ENCODE measurements at regions not wholly inside any gene's neighbourhood (a gene's known extent, or its start where the extent isn't known, plus 50 kb on each side); places are given as distances from the start of the nearest gene placed in this dataset.
A peak's percentile ranks its signal among the peaks of the same experiment; 100 is the strongest.

DNA sequence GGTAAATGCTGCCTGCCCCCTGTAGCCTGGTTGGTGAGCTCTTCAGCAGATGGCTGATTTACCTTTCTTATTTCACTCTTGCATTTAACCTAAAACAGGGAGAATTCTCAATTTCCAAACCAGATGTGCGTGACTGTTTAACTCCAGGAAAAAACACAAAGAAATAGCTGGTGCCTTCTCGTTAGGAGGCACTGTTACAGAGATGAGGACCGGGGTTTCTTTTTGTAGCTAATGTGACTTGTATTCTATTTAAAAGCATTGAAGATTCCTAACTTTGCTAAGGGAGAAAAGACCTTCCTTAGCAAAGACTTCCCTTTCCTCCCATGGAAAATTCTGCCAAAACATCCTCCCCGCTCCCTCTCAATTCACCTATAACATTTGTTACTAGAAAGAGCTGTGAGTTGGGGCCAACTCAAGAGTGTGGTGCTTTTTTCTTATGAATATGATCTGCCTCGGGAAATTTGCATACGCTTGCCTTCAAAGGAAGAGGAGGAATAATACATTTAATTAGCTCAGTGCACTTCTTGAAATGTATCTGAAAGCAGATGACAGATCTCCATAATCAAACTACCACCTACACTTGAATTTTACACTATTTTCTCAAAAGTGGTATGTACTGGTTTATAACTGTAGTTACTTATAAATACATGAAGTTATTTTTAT lies 102.0 kb upstream of the ARID2 start:
- no peak for DNase-seq (ENCODE audit: low read depth)

DNA sequence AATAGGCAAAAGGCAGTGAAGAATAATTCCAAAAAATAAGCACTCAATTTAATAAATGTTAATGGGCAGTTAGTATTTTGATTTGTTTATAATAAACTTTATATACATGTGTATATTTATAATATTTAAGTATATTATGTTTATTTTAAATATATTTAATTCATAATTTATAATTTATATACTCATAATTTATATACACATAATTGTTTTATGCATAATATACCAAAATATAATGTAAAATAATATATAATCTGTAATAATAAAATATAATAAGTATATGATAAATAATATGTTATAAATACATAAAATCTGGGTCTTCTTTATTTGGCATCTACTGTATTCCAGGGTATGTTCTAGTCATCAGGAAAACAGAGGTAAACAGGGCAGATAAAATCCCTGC lies 100.2 kb upstream of the ARID2 start:
- no peak for DNase-seq (ENCODE audit: low read depth)

DNA sequence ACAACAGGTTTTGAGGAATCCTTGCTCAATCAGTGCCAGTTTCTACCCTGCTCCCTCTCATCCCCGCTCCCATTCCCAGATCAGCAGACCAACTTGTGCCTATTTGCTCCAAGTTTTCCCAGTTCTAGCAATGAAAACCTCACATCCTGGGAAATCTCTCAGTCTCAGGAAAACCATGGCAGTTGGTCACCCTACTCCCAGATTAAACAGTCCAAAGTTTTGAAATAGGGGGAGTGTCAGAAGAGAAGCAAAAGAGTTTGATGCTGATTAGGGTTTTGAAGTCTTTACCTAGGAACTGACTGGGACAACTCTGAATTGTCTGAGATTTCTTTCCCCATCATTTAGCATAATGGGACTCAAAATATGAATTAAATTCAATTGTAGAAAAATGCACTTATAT lies 95.8 kb upstream of the ARID2 start:
- no peak for DNase-seq (ENCODE audit: low read depth)

DNA sequence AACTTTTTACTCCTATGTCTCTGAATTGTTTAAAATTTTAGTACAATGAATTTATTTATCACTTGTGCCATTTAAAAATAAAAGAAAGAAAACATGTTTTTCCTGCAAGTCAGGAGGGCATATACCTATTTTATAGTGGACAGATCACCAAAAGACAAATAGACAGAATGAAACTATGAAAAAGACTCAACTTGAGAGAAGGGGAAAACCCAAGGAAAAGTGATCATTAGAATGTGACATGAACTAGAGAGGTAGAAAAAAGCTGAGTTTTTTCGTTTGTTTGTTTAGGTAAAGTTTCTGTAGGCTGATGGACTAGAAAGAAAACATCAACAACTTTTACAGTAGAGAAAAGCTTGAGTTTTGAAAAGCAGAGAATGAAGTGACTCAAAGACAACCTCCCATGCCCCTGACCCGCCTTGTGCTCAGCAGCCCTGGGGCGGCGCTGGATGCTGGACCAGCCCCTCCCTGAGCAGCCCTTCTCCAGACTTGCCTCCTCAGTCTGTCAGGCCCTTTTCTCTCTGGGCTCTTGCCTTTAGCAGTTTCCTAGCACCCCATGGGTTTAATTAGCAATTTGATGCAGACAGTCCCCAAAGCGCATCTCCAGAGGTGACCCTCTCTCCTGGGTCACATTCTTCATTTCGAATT lies 95.1 kb upstream of the ARID2 start:
- no peak for DNase-seq (ENCODE audit: low read depth)

GRCh38 chr12:45637242-45637641 lies 92.3 kb upstream of the ARID2 start:
- no peak for DNase-seq (ENCODE audit: low read depth)

- peak; percentile 55 for DNase-seq (ENCODE audit: low read depth)
Observed at GRCh38 chr12:45637706-45638105, 91.8 kb upstream of the ARID2 start.

GRCh38 chr12:45638386-45638785 lies 91.1 kb upstream of the ARID2 start:
- no peak for DNase-seq (ENCODE audit: low read depth)

DNA sequence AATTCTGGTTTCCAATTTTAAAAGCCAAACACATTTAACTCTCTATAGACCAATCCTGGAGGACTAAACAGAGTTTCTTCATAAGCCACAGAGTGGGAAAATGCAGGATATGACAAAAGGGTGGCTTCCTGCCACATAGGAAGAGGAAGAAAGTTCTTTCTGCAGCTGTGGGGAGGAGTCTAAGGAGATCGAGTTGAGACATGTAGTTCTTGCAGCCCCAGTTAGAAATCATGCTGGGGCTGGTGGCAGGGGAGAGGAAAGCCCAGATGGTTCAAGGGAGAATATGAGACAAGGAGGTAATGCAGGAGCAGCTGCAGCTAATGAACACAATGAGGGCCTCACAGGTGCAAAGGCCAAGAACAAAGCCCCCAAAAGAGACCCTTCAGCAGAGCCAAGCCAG lies 85.0 kb upstream of the ARID2 start:
- peak; percentile 60 for DNase-seq (ENCODE audit: low read depth)

GRCh38 chr12:45646851-45647581 lies 82.5 kb upstream of the ARID2 start:
- DNase-seq (ENCODE audit: low read depth) = no peak

DNA sequence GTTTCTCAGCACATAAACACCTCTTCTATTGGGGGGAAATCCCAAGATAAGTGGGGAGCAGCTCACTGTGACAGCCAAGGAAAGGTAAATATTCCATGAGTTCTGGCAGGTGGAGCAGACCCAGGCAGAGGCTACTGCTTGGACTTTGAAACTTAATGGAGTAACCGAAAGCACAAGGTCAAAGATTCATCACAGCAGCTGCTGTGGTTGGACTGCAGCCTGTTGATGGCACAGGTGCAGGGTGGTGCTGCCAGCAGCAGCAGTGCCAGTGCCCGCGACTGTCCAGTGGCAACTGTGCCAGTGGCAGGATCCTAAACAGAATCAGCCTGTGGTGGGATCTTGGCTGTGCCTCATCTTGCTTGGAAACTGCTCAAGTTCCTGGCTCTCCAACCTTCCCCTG lies 81.4 kb upstream of the ARID2 start:
- DNase-seq (ENCODE audit: low read depth) = peak; percentile 85

DNA sequence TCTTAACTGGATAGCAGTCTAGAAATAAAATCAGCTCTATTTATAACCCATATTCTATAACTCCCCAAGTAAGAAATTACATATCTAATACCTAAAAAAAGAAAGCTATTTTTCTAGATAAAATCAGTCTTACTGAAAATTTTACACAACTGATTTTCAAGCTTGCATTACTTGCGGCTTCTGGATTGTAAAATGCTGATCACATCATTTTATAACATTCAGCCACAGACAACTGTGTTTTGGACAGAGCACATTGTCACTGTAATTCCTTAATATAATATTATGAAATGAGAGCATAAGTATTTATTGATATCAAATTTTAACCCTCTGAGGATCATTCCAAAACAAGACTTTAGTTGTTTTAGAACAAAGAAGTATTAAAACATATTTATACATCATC lies 78.5 kb upstream of the ARID2 start:
- no peak for DNase-seq (ENCODE audit: low read depth)

GRCh38 chr12:45654002-45654665 lies 75.4 kb upstream of the ARID2 start:
- no peak for DNase-seq (ENCODE audit: low read depth)

- DNase-seq (ENCODE audit: low read depth) = peak; percentile 43
Observed at GRCh38 chr12:45655186-45655585, 74.3 kb upstream of the ARID2 start.

- no peak for DNase-seq (ENCODE audit: low read depth)
Observed at GRCh38 chr12:45655743-45656142, 73.8 kb upstream of the ARID2 start.

DNA sequence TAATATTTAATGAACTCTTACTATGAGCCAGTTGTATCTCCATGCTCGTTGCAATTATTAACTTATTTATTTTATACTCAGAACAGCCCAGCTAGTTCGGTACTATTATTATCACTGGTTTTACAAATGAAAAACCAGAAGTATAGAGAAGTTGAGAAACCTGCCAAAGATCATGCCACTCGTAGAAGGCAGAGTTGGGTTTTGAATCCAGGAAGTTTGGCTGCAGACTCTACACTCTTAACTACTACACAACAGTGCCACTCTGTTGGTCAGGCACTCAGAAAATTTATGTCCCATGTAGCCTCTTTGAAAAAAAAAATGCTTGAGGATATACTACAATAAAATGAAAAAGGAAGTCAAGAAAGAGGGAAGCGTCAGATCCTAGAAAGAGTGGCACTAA lies 71.5 kb upstream of the ARID2 start:
- no peak for DNase-seq (ENCODE audit: low read depth)

DNA sequence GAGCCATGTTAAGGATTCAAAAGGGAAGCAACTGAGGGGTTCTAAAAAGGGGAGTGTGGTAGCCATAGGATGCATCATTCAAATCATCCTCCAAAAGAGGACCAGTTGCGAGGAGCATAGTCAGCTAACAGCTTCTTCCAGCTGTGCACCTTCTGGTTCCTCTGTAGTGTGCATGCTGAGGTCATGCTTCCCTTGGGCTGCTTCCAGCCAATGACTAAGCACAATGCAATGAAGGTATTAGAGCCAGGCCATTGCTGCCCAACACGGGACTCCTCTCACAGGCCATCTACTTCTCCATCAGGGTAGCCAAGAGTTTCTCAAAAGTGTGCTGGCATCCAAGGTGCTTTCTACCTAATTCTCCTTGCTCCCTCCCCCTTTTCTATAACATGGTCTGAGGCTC lies 69.2 kb upstream of the ARID2 start:
- DNase-seq (ENCODE audit: low read depth) = peak; percentile 76

- DNase-seq (ENCODE audit: low read depth) = no peak
Observed at GRCh38 chr12:45663455-45663854, 66.1 kb upstream of the ARID2 start.

GRCh38 chr12:45665941-45666340 lies 63.6 kb upstream of the ARID2 start:
- DNase-seq (ENCODE audit: low read depth) = no peak

- DNase-seq (ENCODE audit: low read depth) = no peak
Observed at GRCh38 chr12:45666396-45666795, 63.1 kb upstream of the ARID2 start.

DNA sequence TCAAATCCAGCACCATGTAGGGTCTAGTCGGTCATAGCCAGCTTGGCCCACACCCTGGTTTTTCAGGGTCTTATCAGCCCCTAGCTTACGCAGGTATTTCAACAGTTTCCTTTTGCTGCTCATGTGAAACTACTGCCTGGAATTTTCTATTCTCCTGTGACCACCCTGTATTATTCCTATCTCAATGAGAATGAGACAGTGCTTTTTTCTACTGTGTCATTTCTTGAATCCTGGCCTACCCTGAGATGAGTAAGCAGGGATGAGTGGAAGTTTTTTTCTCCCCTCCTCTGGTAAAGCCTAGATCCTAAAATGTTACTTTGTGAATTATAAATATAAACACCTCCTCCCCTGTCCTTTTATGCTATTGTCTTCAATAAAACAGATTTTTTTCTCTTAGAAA lies 62.7 kb upstream of the ARID2 start:
- no peak for DNase-seq (ENCODE audit: low read depth)

- no peak for DNase-seq (ENCODE audit: low read depth)
Observed at GRCh38 chr12:45667761-45668160, 61.7 kb upstream of the ARID2 start.

DNA sequence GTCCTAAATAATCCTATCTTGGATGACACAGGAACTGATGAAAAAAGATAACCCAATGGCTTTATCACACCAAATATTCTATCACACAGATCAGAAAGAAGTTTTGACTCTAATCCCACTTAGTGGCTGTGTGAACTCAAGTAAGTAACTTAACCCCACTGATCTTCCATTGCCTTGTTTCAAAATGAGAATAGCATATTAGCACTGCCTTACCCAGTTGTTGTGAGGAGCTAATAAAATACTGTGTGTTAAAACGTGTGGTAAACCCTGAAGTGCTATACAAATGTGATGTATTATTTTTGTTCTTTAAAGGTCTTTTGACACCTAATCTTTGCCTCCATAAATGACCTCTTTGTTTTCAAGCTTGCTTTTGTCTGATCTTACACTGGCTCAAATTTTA lies 60.9 kb upstream of the ARID2 start:
- no peak for DNase-seq (ENCODE audit: low read depth)

GRCh38 chr12:45669093-45669492 lies 60.4 kb upstream of the ARID2 start:
- DNase-seq (ENCODE audit: low read depth) = no peak

All from LHCN-M2 (cell line).